Liver (tissue), 7 donors: ENCODE measurements at regions not wholly inside any gene's neighbourhood (a gene's known extent, or its start where the extent isn't known, plus 50 kb on each side); places are given as distances from the start of the nearest gene placed in this dataset.

Experiments used
- DNase-seq: peaks from one replicate; pipeline ENCODE4 v3.0.0-alpha.2; 2017; ENCODE audit warnings: low spot score
- H3K27ac ChIP-seq, 2 donors: one replicate each; pipeline ENCODE4 v1.7.0; 2013; ENCODE audit warnings: inconsistent platforms in 2 of 2, low read length in 2 of 2, control low read depth in 1 of 2, low read depth in 1 of 2, mild to moderate bottlenecking in 1 of 2
- H3K27me3 ChIP-seq, 4 donors: one replicate each; pipeline versions ENCODE4 v1.6.1 to v1.7.0; 2013; ENCODE audit warnings: low read length in 3 of 4, inconsistent platforms in 1 of 4, mild to moderate bottlenecking in 1 of 4, moderate library complexity in 1 of 4; ENCODE audit not compliant: control insufficient read depth in 4 of 4, insufficient read depth in 4 of 4
- H3K36me3 ChIP-seq, 4 donors: one replicate each; pipeline versions ENCODE4 v1.6.1 to v1.7.0; 2013; ENCODE audit warnings: low read length in 3 of 4, mild to moderate bottlenecking in 3 of 4, low read depth in 1 of 4, moderate library complexity in 1 of 4; ENCODE audit not compliant: control insufficient read depth in 4 of 4, insufficient read depth in 3 of 4
- H3K4me1 ChIP-seq, 4 donors: one replicate each; pipeline versions ENCODE4 v1.6.1 to v1.7.0; 2013; ENCODE audit warnings: low read length in 3 of 4, mild to moderate bottlenecking in 3 of 4, moderate library complexity in 1 of 4; ENCODE audit not compliant: control insufficient read depth in 4 of 4, insufficient read depth in 4 of 4
- H3K4me3 ChIP-seq, 3 donors: one replicate each; pipeline versions ENCODE4 v1.6.1 to v1.7.0; 2013; ENCODE audit warnings: low read length in 3 of 3, control low read depth in 1 of 3, low read depth in 1 of 3, mild to moderate bottlenecking in 1 of 3
- H3K9ac ChIP-seq, 2 donors: one replicate each; pipeline ENCODE4 v1.7.0; 2013; ENCODE audit warnings: low read length in 2 of 2, mild to moderate bottlenecking in 2 of 2, moderate library complexity in 2 of 2, control low read depth in 1 of 2, low read depth in 1 of 2
- H3K9me3 ChIP-seq, 4 donors: one replicate each; pipeline versions ENCODE4 v1.6.1 to v1.7.0; 2013; ENCODE audit warnings: low read length in 3 of 4; ENCODE audit not compliant: control insufficient read depth in 4 of 4
- ATF3 ChIP-seq: IDR thresholded peaks from 2 replicates; pipeline ENCODE4 v1.6.1; 2016; ENCODE audit warnings: antibody characterized with exemption
- CTCF ChIP-seq: fragments of 150-350 bp; IDR thresholded peaks from 2 replicates; pipeline ENCODE4 v1.5.1; 2017; ENCODE audit warnings: improper control_type of control experiment, low read depth, low read length; ENCODE audit not compliant: missing input control
- EGR1 ChIP-seq, 2 donors: IDR thresholded peaks; 2 replicates each; pipeline ENCODE4 v1.6.1; 2016 to 2018; ENCODE audit warnings: antibody characterized with exemption in 2 of 2, low read depth in 2 of 2
- FOXA1 ChIP-seq: IDR thresholded peaks from 2 replicates; pipeline ENCODE4 v1.6.1; 2016; ENCODE audit warnings: antibody characterized with exemption
- FOXA2 ChIP-seq: IDR thresholded peaks from 2 replicates; pipeline ENCODE4 v1.6.1; 2016; ENCODE audit warnings: antibody characterized with exemption
- GABPA ChIP-seq, 2 donors: IDR thresholded peaks in 1 of 2; conservative IDR thresholded peaks in 1 of 2; 2 replicates each; pipeline ENCODE4 v1.6.1; 2016; ENCODE audit warnings: antibody characterized with exemption in 2 of 2, mild to moderate bottlenecking in 1 of 2, moderate library complexity in 1 of 2
- HNF4A ChIP-seq, 2 donors: conservative IDR thresholded peaks; 2 replicates each; pipeline ENCODE4 v1.6.1; 2016; ENCODE audit warnings: antibody characterized with exemption in 2 of 2, mild to moderate bottlenecking in 2 of 2
- HNF4G ChIP-seq: IDR thresholded peaks from 2 replicates; pipeline ENCODE4 v1.6.1; 2016; ENCODE audit warnings: antibody characterized with exemption
- JUND ChIP-seq, 2 donors: IDR thresholded peaks; 2 replicates each; pipeline ENCODE4 v1.6.1; 2016; ENCODE audit warnings: antibody characterized with exemption in 2 of 2
- MAX ChIP-seq: IDR thresholded peaks from 2 replicates; pipeline ENCODE4 v1.6.1; 2016; ENCODE audit warnings: antibody characterized with exemption
- NR2F2 ChIP-seq: IDR thresholded peaks from 2 replicates; pipeline ENCODE4 v1.6.1; 2016; ENCODE audit warnings: antibody characterized with exemption
- RAD21 ChIP-seq, 2 donors: IDR thresholded peaks; 2 replicates each; pipeline ENCODE4 v1.6.1; 2016; ENCODE audit warnings: antibody characterized with exemption in 2 of 2, mild to moderate bottlenecking in 2 of 2
- REST ChIP-seq: IDR thresholded peaks from 2 replicates; pipeline ENCODE4 v1.6.1; 2016; ENCODE audit warnings: antibody characterized with exemption, mild to moderate bottlenecking
- RXRA ChIP-seq, 2 donors: IDR thresholded peaks; 2 replicates each; pipeline ENCODE4 v1.6.1; 2017 to 2018; ENCODE audit warnings: antibody characterized with exemption in 2 of 2, mild to moderate bottlenecking in 1 of 2
- SP1 ChIP-seq: IDR thresholded peaks from 2 replicates; pipeline ENCODE4 v1.6.1; 2018; ENCODE audit warnings: antibody characterized with exemption, mild to moderate bottlenecking
- TAF1 ChIP-seq: conservative IDR thresholded peaks from 2 replicates; pipeline ENCODE4 v1.6.1; 2016; ENCODE audit warnings: antibody characterized with exemption, mild to moderate bottlenecking
- YY1 ChIP-seq: IDR thresholded peaks from 2 replicates; pipeline ENCODE4 v1.6.1; 2016; ENCODE audit warnings: antibody characterized with exemption, mild to moderate bottlenecking
- ZBTB33 ChIP-seq: IDR thresholded peaks from 2 replicates; pipeline ENCODE4 v1.6.1; 2016; ENCODE audit warnings: antibody characterized with exemption
- donor health status: healthy.
- donor health status: healthy.
- donor health status: healthy.
- donor health status: healthy.

GRCh38 chr1:208791456-208791855 is 547.3 kb upstream of the PLXNA2 start:
- H3K27ac ChIP-seq = no peak overlapping the region
- H3K4me3 ChIP-seq = no peak overlapping the region
- no peak for TF ChIP-seq RXRA (IDR thresholded peaks at IDR 0.05)
- TF ChIP-seq YY1 = no peak
- no peak for TF ChIP-seq GABPA (IDR thresholded peaks at IDR 0.05 in 1 of 2, conservative IDR thresholded peaks at IDR 0.05 in 1 of 2)
- no peak for TF ChIP-seq FOXA1
- no peak for TF ChIP-seq CTCF
- no peak for TF ChIP-seq HNF4G
- no peak for TF ChIP-seq REST
- no peak for TF ChIP-seq RAD21 (IDR thresholded peaks at IDR 0.05)
- no peak for TF ChIP-seq ATF3
- TF ChIP-seq JUND (IDR thresholded peaks at IDR 0.05) = no peak
- no peak for TF ChIP-seq HNF4A (conservative IDR thresholded peaks at IDR 0.05)
- no peak for TF ChIP-seq TAF1
- TF ChIP-seq SP1 = no peak
- no peak for TF ChIP-seq NR2F2
- TF ChIP-seq ZBTB33 = no peak
- no peak for TF ChIP-seq EGR1 (IDR thresholded peaks at IDR 0.05; ENCODE audit: low read depth in 2 of 2)
- TF ChIP-seq FOXA2 = no peak
- no peak for TF ChIP-seq MAX
- H3K4me1 ChIP-seq = no peaks in the 10 kb centered on the region
- no peaks in the 10 kb centered on the region for H3K36me3 ChIP-seq
- H3K9ac ChIP-seq = no peak overlapping the region
- H3K9me3 ChIP-seq = no peaks in the 10 kb centered on the region
- peaks cover 0 to 3% (median 1%) of the 10 kb centered on the region in 4 donors for H3K27me3 ChIP-seq
- DNase-seq = no peak
